ENCODE measurements at regions not wholly inside any gene's neighbourhood (a gene's known extent, or its start where the extent isn't known, plus 50 kb on each side); places are given as distances from the start of the nearest gene placed in this dataset.

- TF ChIP-seq POLR2A (IDR thresholded peaks at IDR 0.05), result no peak
- TF ChIP-seq, protein P1, sequence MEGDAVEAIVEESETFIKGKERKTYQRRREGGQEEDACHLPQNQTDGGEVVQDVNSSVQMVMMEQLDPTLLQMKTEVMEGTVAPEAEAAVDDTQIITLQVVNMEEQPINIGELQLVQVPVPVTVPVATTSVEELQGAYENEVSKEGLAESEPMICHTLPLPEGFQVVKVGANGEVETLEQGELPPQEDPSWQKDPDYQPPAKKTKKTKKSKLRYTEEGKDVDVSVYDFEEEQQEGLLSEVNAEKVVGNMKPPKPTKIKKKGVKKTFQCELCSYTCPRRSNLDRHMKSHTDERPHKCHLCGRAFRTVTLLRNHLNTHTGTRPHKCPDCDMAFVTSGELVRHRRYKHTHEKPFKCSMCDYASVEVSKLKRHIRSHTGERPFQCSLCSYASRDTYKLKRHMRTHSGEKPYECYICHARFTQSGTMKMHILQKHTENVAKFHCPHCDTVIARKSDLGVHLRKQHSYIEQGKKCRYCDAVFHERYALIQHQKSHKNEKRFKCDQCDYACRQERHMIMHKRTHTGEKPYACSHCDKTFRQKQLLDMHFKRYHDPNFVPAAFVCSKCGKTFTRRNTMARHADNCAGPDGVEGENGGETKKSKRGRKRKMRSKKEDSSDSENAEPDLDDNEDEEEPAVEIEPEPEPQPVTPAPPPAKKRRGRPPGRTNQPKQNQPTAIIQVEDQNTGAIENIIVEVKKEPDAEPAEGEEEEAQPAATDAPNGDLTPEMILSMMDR (IDR thresholded peaks at IDR 0.05), result no peak
These were observed 260.5 kb upstream of the ZNF521 start for GRCh38 chr18:25612466-25612865.
